ENCODE measurements at regions not wholly inside any gene's neighbourhood (a gene's known extent, or its start where the extent isn't known, plus 50 kb on each side); places are given as distances from the start of the nearest gene placed in this dataset.

DNA sequence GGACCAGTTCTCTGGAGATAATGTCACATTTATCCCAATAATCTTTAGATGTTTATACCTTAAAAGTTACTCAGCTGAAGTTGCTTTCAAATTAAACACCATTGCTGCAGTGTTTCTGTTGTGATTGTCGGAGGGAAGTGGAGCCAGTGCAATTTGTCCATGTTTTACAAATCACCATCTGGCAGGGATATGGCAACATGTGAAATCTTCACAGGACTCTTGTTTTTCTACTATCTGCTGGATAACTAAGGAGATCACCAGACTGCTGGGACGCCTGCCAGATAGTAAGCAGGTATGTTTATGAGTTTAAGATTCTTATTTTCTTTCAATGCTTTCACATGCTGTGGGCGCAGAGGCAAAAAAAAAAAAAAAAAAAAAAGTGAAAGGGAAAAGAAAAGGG, 100.3 kb upstream of the SOX5 start:
- TF ChIP-seq, protein P1, sequence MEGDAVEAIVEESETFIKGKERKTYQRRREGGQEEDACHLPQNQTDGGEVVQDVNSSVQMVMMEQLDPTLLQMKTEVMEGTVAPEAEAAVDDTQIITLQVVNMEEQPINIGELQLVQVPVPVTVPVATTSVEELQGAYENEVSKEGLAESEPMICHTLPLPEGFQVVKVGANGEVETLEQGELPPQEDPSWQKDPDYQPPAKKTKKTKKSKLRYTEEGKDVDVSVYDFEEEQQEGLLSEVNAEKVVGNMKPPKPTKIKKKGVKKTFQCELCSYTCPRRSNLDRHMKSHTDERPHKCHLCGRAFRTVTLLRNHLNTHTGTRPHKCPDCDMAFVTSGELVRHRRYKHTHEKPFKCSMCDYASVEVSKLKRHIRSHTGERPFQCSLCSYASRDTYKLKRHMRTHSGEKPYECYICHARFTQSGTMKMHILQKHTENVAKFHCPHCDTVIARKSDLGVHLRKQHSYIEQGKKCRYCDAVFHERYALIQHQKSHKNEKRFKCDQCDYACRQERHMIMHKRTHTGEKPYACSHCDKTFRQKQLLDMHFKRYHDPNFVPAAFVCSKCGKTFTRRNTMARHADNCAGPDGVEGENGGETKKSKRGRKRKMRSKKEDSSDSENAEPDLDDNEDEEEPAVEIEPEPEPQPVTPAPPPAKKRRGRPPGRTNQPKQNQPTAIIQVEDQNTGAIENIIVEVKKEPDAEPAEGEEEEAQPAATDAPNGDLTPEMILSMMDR (IDR thresholded peaks at IDR 0.05), result no peak
- TF ChIP-seq EZH2 (IDR thresholded peaks at IDR 0.05; ENCODE audit: borderline replicate concordance, insufficient read depth, low read depth, low read length, poor library complexity, severe bottlenecking), result no peak
